Osteoblast (primary cell): ENCODE measurements at regions not wholly inside any gene's neighbourhood (a gene's known extent, or its start where the extent isn't known, plus 50 kb on each side); places are given as distances from the start of the nearest gene placed in this dataset.

ENCODE experiments used
- DNase-seq: peaks from one replicate; pipeline ENCODE4 v3.0.0; 2011; ENCODE audit warnings: low spot score, mixed read lengths; ENCODE audit not compliant: insufficient read length; ENCODE audit errors: missing footprints
- H2AFZ ChIP-seq: 2 replicates; pipeline ENCODE4 v1.6.0; 2011; ENCODE audit warnings: mild to moderate bottlenecking, low read length
- H3K27ac ChIP-seq: 2 replicates; pipeline ENCODE4 v1.5.1; 2011; ENCODE audit warnings: mild to moderate bottlenecking, low read depth, low read length, moderate library complexity
- H3K27me3 ChIP-seq: 2 replicates; pipeline ENCODE4 v1.6.0; 2012; ENCODE audit warnings: mild to moderate bottlenecking, control low read depth, inconsistent platforms, low read length, moderate library complexity; ENCODE audit not compliant: insufficient read depth
- H3K36me3 ChIP-seq: 2 replicates; pipeline ENCODE4 v1.5.1; 2011; ENCODE audit warnings: mild to moderate bottlenecking, low read length, control low read depth, moderate library complexity; ENCODE audit not compliant: insufficient read depth
- H3K4me1 ChIP-seq: 2 replicates; pipeline ENCODE4 v1.5.1; 2011; ENCODE audit warnings: mild to moderate bottlenecking, low read length, control low read depth, moderate library complexity; ENCODE audit not compliant: insufficient read depth
- H3K4me2 ChIP-seq: 2 replicates; pipeline ENCODE4 v1.6.0; 2011; ENCODE audit warnings: mild to moderate bottlenecking, low read length; ENCODE audit not compliant: insufficient read depth
- H3K4me3 ChIP-seq: fragments of 200-600 bp; sonication (generic); 3 replicates; pipeline ENCODE4 v1.5.1; 2012; ENCODE audit warnings: mild to moderate bottlenecking, low read length, inconsistent platforms; ENCODE audit not compliant: insufficient read depth
- H3K79me2 ChIP-seq: 2 replicates; pipeline ENCODE4 v1.6.0; 2012; ENCODE audit warnings: mild to moderate bottlenecking, low read length, control low read depth, inconsistent platforms; ENCODE audit not compliant: insufficient read depth
- H3K9me3 ChIP-seq: 2 replicates; pipeline ENCODE4 v1.5.1; 2011; ENCODE audit warnings: low read depth, low read length, control low read depth
- H4K20me1 ChIP-seq: 2 replicates; pipeline ENCODE4 v1.6.0; 2012; ENCODE audit warnings: mild to moderate bottlenecking, low read length, control low read depth; ENCODE audit not compliant: insufficient read depth
- TF ChIP-seq, protein P1 (sequence below): IDR thresholded peaks from 2 replicates; pipeline ENCODE4 v1.5.1; 2011; ENCODE audit warnings: mild to moderate bottlenecking, low read depth, low read length, moderate library complexity; ENCODE audit errors: extremely low read depth

DNA sequence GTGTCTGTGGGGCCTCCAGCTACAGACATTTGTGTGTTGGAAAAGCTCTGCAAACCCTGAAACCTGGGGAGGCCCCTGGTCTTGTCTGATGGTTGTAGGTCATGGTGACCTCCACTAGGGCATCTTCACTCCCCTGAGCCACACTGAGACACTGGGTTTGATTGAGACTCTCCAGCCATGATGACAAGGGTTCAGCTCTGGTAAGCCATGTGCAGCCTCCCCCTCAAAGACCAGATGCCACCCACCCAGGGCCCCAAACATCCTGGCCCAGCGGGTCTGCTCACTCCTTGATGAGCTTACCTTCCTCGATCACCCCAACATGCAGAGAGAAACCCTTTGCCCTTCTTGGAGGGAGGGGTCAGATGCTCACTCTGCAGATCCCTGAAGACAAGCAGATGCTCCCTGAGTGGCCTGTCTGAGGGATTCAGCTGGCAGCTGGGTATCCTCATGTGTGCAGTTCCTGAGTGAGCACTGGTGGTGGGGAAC lies 101.6 kb downstream of the METRNL start:
- Histone ChIP-seq H4K20me1 (no peaks in the 10 kb centered on the region), H2AFZ (no peak overlapping the region), H3K36me3 (no peaks in the 10 kb centered on the region), H3K4me1 (no peaks in the 10 kb centered on the region), H3K27me3 (no peaks in the 10 kb centered on the region), H3K27ac (no peak overlapping the region), H3K4me3 (no peak overlapping the region), H3K4me2 (no peak overlapping the region), H3K9me3 (no peaks in the 10 kb centered on the region), H3K79me2 (no peaks in the 10 kb centered on the region)
- TF ChIP-seq, protein P1, sequence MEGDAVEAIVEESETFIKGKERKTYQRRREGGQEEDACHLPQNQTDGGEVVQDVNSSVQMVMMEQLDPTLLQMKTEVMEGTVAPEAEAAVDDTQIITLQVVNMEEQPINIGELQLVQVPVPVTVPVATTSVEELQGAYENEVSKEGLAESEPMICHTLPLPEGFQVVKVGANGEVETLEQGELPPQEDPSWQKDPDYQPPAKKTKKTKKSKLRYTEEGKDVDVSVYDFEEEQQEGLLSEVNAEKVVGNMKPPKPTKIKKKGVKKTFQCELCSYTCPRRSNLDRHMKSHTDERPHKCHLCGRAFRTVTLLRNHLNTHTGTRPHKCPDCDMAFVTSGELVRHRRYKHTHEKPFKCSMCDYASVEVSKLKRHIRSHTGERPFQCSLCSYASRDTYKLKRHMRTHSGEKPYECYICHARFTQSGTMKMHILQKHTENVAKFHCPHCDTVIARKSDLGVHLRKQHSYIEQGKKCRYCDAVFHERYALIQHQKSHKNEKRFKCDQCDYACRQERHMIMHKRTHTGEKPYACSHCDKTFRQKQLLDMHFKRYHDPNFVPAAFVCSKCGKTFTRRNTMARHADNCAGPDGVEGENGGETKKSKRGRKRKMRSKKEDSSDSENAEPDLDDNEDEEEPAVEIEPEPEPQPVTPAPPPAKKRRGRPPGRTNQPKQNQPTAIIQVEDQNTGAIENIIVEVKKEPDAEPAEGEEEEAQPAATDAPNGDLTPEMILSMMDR = no peak
- peak; percentile 67 for DNase-seq

DNA sequence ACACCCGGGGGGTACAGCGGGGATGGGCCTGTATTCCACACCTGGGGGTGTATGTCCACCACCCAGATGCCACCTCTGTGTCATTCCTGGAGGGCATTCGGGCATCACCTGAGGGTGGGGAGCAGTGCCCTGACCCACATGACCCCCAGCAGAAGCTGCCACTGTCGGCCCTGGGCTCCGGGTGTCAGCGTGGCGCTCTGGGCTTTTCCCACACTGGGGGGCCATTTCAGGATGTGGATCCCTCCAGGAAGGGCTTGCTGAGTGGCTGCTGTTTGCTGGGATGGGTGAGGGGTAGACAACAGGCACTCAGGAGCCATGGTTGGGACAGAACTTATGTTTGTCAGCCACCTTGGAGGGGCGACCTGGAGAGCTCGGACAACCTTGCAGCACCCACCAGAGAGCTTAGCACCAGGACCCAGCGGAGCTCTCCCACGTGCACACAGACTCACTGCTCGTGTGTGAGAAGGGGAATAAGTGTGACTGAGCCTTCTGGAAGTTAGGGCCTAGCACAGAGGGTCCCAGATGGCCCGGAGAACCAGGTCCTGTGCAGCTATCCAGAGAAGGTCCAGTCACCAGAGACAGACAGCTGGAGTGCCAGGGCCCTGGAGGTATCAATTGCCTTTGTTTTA lies 102.7 kb downstream of the METRNL start:
- no peaks in the 10 kb centered on the region for H4K20me1 ChIP-seq
- H3K4me3 ChIP-seq = no peak overlapping the region
- H3K27me3 ChIP-seq = no peaks in the 10 kb centered on the region
- TF ChIP-seq, protein P1 = no peak
- no peaks in the 10 kb centered on the region for H3K9me3 ChIP-seq
- no peak overlapping the region for H3K27ac ChIP-seq
- H2AFZ ChIP-seq = no peak overlapping the region
- no peaks in the 10 kb centered on the region for H3K4me1 ChIP-seq
- no peaks in the 10 kb centered on the region for H3K79me2 ChIP-seq
- H3K4me2 ChIP-seq = no peak overlapping the region
- peak; percentile 44 for DNase-seq
- no peaks in the 10 kb centered on the region for H3K36me3 ChIP-seq

DNA sequence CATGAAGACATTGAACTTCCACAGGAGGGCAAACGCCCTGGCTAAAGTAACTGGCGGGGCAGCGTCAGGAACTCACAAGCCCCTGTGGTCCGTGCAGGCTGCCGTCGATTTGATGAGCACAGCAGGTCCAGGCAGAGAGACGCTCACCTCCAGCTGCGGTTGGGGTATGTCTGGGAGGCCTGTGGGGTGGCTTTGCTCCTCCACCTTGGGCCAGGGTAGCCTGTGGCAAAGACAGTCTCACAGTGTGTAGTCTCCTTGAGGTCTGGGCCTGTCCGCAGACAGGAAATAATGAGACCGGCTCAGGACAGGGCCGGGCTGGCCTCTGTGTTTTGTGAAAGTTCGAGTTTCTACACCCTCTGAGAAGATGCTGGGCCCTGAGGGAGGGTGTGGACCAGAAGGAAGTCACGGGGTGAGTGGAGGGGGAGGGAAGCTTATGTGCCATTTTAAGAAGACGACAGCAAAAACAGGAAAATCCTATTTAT lies 103.3 kb downstream of the METRNL start:
- Histone ChIP-seq H3K4me1 (no peaks in the 10 kb centered on the region), H3K27me3 (no peaks in the 10 kb centered on the region), H3K36me3 (no peaks in the 10 kb centered on the region), H4K20me1 (no peaks in the 10 kb centered on the region), H2AFZ (no peak overlapping the region), H3K9me3 (no peaks in the 10 kb centered on the region), H3K79me2 (no peaks in the 10 kb centered on the region), H3K4me3 (no peak overlapping the region), H3K27ac (no peak overlapping the region), H3K4me2 (no peak overlapping the region)
- TF ChIP-seq, protein P1 = no peak
- DNase-seq = peak; percentile 54

DNA sequence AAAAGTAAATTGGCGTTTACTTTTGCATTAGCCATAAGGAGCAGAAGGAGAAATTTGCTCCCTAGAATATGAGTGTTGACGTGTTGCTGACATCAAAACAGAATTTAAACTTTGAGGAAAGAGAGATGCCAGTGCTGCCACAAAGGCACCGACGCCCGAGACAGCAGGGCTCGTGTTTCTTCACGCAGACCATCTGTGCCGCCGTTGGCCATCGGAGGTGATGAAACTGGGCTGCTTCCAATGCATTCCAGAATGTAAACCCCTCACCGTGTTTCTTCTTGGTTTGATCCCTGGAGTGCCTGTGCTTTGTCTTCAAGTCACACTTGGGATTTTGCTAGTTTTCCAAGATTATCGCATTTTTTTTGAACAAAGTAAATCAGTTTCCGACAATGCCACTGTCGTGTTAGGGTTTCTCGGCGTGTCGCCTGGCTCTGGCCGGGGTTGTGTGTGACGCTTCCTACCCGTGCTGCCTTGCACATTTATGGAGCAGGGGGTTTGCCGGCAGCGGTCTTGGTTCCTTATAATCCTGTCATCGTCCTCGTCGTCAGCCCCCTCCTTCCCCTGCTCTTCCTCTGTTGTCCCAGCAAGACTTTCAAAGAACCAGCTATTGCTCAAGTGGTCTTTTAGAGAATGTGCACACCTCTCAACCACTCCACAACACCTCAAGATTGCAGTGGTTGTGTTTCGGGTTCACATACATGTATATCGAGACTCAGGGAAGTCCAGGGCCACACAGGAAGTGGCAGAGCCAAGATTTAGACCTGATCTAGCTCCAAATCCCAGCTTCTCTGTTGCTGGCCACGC lies 103.9 kb downstream of the METRNL start:
- no peaks in the 10 kb centered on the region for H3K27me3 ChIP-seq
- TF ChIP-seq, protein P1 = no peak
- DNase-seq = peak; percentile 36
- no peak overlapping the region for H3K4me3 ChIP-seq
- H3K9me3 ChIP-seq = peaks cover 4% of the 10 kb centered on the region
- no peaks in the 10 kb centered on the region for H3K36me3 ChIP-seq
- no peak overlapping the region for H3K4me2 ChIP-seq
- H4K20me1 ChIP-seq = no peaks in the 10 kb centered on the region
- H3K4me1 ChIP-seq = no peaks in the 10 kb centered on the region
- no peak overlapping the region for H2AFZ ChIP-seq
- H3K27ac ChIP-seq = no peak overlapping the region
- H3K79me2 ChIP-seq = no peaks in the 10 kb centered on the region
